ENCODE measurements at regions not wholly inside any gene's neighbourhood (a gene's known extent, or its start where the extent isn't known, plus 50 kb on each side); places are given as distances from the start of the nearest gene placed in this dataset.

DNA sequence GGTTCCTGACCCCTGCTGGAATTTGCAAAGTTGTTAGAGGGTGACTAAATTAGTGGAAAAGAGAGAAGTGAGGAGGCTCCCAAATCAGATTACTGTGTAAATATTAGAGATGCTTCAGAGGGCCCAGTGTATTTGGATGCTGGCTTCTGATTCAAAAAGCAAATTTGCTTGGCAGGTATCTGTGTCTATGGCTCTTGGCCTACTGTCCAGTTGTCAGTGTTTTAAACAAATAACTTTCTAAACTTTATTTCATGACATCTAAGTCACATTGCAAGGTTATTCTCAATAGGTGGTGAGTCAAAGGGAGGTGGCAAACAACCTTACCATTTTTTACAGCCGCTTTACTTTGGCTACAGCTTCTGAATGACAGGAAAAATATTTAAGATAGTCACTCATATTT lies 720.1 kb downstream of the KCNA4 start:
- DNase-seq: no peak

DNA sequence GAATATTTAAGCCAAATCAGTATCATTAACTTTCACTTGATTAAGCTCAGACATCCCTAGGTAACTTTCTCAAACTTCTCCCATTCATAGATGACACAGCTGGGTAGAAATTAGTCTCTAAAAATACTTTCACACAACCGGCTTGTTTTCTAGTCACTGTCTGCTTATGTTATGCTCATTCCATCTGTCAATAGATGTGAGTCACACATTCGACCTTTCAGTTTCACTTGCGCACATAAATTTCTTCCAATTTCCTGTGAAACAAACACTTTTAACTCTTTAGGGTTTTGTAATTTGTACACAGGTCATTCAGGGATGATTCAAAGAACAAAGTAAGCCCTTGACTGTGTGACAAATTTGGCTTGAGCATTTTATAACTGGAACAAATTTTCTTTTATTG lies 723.0 kb downstream of the KCNA4 start:
- no peak for DNase-seq

DNA sequence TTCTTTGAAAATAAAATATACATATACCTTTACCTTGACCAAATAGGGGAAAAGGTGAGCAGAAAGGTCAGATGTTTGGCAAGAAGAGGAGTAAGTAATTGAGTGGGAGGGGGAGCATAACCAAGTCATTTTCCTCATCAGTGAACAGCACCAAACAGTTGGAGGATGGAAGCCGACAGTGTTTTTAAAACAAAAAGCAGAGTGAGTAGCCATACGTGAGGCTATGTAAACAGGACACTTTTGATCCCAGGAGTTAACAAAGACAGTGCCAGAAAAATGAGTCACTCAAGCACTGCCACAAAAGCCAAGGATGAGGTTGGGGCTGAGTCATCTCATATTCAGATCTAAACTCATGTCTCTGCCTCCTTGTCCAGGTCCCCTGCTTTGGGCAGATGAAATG lies 734.7 kb downstream of the KCNA4 start:
- DNase-seq: peak; percentile 55

DNA sequence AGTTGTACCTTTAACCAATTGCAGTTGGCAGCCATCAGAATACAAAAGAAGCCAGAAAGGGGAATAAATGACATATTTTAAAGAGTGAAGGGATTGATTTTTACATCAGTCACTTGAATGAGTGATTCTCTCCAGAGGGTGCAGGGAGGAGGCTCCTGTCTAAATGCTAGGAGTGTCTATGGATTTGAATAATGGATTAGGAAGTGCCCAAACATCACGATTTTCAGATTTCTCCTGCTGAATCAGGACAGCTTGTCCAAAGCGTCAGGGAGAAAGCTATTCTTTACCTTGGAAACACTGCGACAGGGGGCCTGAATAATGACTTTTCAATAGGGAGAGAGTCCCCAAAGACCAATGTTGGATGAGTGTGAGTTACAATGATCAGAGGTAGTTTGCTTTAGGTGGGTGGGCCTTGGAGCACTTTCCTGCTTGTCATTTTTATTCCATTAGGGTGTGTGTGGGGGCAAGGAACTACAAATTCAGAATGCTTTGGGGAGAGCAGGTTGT lies 735.5 kb downstream of the KCNA4 start:
- DNase-seq: no peak

DNA sequence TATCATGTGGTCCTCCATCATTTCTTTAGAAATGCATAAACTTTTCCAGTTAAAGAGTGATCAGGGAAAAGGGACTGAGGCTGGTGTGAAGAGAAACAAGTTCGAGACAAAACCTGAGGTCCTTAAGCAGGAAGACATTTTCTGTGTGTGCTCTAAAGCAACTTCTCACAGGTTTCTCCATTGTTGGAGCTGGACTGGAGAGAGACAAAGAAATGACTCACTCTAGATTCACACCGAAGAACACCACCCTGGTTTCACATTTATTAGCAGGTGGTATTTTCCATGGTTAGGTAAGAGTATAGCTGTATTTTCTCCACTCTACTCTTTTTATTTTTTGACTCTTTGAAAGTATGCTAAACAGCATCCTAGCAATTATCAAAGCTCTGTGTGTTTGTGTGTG lies 736.4 kb downstream of the KCNA4 start:
- no peak for DNase-seq

DNA sequence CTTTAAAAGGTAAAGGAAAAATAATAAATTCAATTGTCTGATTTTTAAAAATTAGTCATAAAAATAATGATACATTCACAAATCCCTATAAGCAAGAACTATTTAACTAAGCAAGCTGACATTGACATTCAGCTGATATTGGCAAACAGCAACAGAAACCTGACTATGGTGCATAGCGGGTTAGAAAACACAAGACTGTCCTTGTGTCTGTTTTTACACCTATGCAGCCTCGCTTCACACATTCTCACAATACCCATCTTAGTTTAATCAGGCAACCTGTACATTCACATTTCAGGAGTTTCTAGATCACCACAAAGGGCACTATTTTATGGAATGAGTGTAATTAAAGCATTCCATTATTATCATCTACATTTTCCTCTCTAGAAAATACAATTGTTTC lies 737.1 kb downstream of the KCNA4 start:
- no peak for DNase-seq

DNA sequence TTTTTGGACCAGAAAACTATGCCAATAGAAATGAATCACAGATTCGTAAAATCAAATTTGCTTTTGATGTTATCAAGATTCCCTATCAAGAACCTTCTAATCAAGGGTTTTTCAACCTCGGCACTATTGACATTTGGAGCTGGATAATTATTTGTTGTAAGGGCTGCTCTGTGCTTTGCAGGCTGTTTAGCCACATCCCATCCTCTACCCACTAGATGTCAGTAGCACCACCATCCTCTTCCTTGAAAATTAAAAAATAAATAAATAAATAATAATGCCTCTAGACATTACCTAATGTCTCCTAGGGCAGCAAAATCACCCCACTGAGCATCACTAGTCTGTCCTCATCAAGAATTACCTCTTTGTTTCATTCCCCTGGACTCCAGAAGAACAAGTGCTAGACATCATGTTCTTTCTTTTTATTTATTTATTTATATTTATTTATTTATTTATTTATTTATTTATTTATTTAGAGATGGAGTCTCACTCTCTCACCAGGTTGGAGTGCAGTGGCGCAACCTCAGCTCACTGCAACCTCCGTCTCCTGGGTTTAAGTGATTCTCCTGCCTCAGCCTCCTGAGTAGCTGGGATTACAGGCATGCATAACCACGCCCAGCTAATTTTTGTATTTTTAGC lies 744.7 kb downstream of the KCNA4 start:
- no peak for DNase-seq

DNA sequence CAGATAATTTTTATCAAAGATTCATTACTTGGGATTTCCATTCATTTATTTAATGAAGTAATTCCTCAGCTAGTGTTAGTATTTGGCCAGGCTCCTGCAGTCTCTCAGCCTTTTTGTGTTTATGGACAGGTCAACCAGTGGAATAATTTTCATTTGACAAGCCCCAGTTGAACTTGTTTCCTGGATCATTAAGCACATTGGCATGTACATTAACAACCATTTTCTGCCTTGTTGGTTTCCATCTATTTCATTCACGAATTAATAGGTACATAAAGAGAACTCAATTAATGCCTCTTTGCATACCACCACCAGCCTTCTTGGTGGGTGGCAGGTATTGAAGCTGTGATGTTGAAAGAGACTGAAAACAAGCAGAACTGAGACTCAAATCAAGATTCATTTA lies 745.2 kb downstream of the KCNA4 start:
- no peak for DNase-seq

DNA sequence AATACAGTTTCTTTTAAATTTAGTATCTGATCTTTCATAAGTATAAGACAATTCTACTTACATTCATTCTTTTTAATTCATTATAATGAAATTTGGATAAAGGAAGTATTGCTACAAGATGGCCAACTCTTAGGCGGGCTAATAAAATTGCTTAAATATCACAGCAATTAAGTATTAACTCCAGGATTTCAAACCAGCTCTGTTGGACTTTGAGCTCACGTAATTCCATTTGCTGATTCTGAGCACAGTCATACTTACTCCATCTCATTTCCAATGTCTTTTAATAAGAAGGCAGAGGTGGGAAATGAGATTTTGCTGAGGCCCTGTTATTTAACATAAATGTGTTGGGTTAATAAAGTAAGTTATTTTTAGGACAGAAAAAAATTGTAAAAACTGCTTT lies 748.1 kb downstream of the KCNA4 start:
- no peak for DNase-seq

DNA sequence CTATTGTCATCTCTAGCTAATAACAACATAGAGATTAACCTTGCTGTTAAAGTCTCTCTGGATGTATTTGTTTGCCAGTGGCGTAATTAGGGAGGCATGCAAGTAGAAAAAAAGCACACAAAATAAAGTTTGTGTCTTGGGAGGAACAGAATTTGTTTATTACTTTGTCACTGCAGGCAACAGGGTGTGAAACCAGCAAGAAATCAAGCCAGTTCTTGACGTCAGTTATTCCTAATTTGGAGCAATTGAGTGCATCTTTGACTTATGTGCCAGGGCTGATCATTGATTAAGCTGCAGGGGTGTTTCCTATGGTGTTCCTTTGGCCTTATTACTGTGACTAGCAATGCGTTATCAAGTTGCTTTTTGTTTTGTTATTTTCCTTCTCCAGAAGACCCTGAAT lies 751.0 kb downstream of the KCNA4 start:
- DNase-seq: no peak

- no peak for DNase-seq
Observed at GRCh38 chr11:29265381-29265780, 751.4 kb downstream of the KCNA4 start.

GRCh38 chr11:29263971-29264682 lies 752.7 kb downstream of the KCNA4 start:
- no peak for DNase-seq

DNA sequence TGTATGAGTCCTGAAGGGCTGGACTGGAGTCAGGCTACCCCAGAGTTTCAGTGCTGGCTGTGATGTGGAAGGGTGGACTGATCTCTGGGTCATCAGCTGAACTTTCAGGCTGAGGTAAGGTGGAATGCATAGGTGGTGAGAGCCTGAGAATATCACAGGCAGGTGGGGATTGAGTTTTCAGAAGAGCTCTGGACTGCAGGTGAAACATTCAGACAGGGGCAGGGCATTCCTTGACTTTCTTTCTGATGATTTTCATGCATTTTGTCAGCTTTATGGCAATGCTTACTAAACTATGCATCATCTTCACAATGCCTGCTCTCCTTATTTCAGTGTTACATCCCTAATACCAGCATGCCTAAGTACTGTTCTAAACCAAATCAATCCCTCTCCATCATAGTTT lies 755.0 kb downstream of the KCNA4 start:
- DNase-seq: no peak

GRCh38 chr11:29260939-29261705 lies 755.7 kb downstream of the KCNA4 start:
- no peak for DNase-seq

- no peak for DNase-seq
Observed at GRCh38 chr11:29258411-29258810, 758.4 kb downstream of the KCNA4 start.

- DNase-seq: no peak
Observed at GRCh38 chr11:29256580-29256979, 760.2 kb downstream of the KCNA4 start.

- no peak for DNase-seq
Observed at GRCh38 chr11:29255401-29255800, 761.4 kb downstream of the KCNA4 start.

GRCh38 chr11:29251738-29252137 lies 765.1 kb downstream of the KCNA4 start:
- no peak for DNase-seq

DNA sequence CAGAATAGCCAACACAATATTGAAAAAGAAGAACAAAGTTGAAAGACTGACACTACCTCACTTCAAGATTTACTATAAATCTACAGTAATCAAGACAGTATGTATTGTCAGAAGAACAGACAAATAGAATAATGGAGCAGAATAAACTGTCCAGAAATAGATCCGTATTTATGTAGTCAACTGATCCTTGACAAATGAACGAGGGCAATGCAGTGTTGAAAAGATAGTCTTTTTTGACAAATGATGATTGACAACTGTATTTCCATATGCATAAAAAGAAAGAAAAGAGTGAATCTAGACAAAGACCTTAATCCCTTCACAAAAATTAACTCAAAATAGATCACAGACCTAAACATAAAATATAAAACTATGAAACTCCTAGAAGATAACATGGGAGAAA lies 767.1 kb downstream of the KCNA4 start:
- no peak for DNase-seq

GRCh38 chr11:29244355-29244754 lies 772.5 kb downstream of the KCNA4 start:
- no peak for DNase-seq

- no peak for DNase-seq
Observed at GRCh38 chr11:29243616-29244015, 773.2 kb downstream of the KCNA4 start.

- DNase-seq: no peak
Observed at GRCh38 chr11:29231991-29232390, 784.8 kb downstream of the KCNA4 start.

GRCh38 chr11:29231586-29231985 lies 785.2 kb downstream of the KCNA4 start:
- no peak for DNase-seq

GRCh38 chr11:29227811-29228210 lies 789.0 kb downstream of the KCNA4 start:
- no peak for DNase-seq

Data from T1000 (cell line).